ENCODE measurements at regions not wholly inside any gene's neighbourhood (a gene's known extent, or its start where the extent isn't known, plus 50 kb on each side); places are given as distances from the start of the nearest gene placed in this dataset.

GRCh38 chr4:181465826-181466225 lies 777.4 kb upstream of the TENM3 start:
- TF ChIP-seq POLR2A (IDR thresholded peaks at IDR 0.05): no peak
- no peak for TF ChIP-seq CTCF (IDR thresholded peaks at IDR 0.05)

GRCh38 chr4:181468451-181468850 lies 774.8 kb upstream of the TENM3 start:
- intact Hi-C loops (cut with DNase I; ENCODE audit: low total_unique reads): no loop called here
- H3K27ac ChIP-seq: no peak overlapping the region
- no peaks in the 10 kb centered on the region for H3K27me3 ChIP-seq
- no peak overlapping the region for H3K4me3 ChIP-seq
- WGBS, 2 donors: 58 to 72% methylated on average over 6 of the region's 6 CpGs
- no peaks in the 10 kb centered on the region for H3K4me1 ChIP-seq
- no peaks in the 10 kb centered on the region for H3K9me3 ChIP-seq
- H3K36me3 ChIP-seq (ENCODE audit: low read depth, missing control alignments): no peaks in the 10 kb centered on the region
- TF ChIP-seq POLR2A (IDR thresholded peaks at IDR 0.05) (no peak), CTCF (IDR thresholded peaks at IDR 0.05) (no peak)
- DNase-seq: no peak

More at GRCh38 chr4:181465826-181466225, 777.4 kb upstream of the TENM3 start:
- Histone ChIP-seq H3K36me3 (ENCODE audit: low read depth, missing control alignments) (no peaks in the 10 kb centered on the region), H3K27me3 (no peaks in the 10 kb centered on the region), H3K4me1 (no peaks in the 10 kb centered on the region), H3K4me3 (no peak overlapping the region), H3K27ac (no peak overlapping the region), H3K9me3 (no peaks in the 10 kb centered on the region)
- WGBS, 2 donors: 75 to 85% methylated on average over 7 of the region's 7 CpGs
- intact Hi-C loops (cut with DNase I; ENCODE audit: low total_unique reads): no loop called here
- no peak for DNase-seq

GRCh38 chr4:181470306-181470705 lies 772.9 kb upstream of the TENM3 start:
- DNase-seq: no peak
- Histone ChIP-seq H3K9me3 (no peaks in the 10 kb centered on the region), H3K36me3 (ENCODE audit: low read depth, missing control alignments) (no peaks in the 10 kb centered on the region), H3K4me3 (no peak overlapping the region), H3K4me1 (no peaks in the 10 kb centered on the region), H3K27me3 (no peaks in the 10 kb centered on the region), H3K27ac (no peak overlapping the region)
- no peak for TF ChIP-seq POLR2A (IDR thresholded peaks at IDR 0.05)
- intact Hi-C loops (cut with DNase I; ENCODE audit: low total_unique reads): no loop called here
- WGBS, 2 donors: 53 to 61% methylated on average over 5 of the region's 5 CpGs

- H3K4me3 ChIP-seq: peak overlapping the region in 1 of 2 donors; percentile 13
- WGBS, 2 donors: 57 to 70% methylated on average over 3 of the region's 3 CpGs
- intact Hi-C loops (cut with DNase I; ENCODE audit: low total_unique reads): no loop called here
Measured at GRCh38 chr4:181475359-181475758, 767.8 kb upstream of the TENM3 start.

GRCh38 chr4:181475781-181476507 lies 767.3 kb upstream of the TENM3 start:
- intact Hi-C loops (cut with DNase I; ENCODE audit: low total_unique reads): no loop called here
- DNase-seq: peak; percentile 63
- WGBS, 2 donors: 17 to 18% methylated on average over 14 of the region's 14 CpGs

More at GRCh38 chr4:181475359-181475758, 767.8 kb upstream of the TENM3 start:
- Histone ChIP-seq H3K36me3 (ENCODE audit: low read depth, missing control alignments) (no peaks in the 10 kb centered on the region), H3K4me1 (no peaks in the 10 kb centered on the region), H3K27me3 (no peaks in the 10 kb centered on the region), H3K27ac (no peak overlapping the region), H3K9me3 (no peaks in the 10 kb centered on the region)
- no peak for TF ChIP-seq POLR2A (IDR thresholded peaks at IDR 0.05)
- TF ChIP-seq CTCF (IDR thresholded peaks at IDR 0.05): no peak
- no peak for DNase-seq

More at GRCh38 chr4:181475781-181476507, 767.3 kb upstream of the TENM3 start:
- TF ChIP-seq CTCF (IDR thresholded peaks at IDR 0.05) (no peak), POLR2A (IDR thresholded peaks at IDR 0.05) (no peak)
- no peaks in the 10 kb centered on the region for H3K27me3 ChIP-seq
- no peak overlapping the region for H3K27ac ChIP-seq
- no peaks in the 10 kb centered on the region for H3K9me3 ChIP-seq
- no peaks in the 10 kb centered on the region for H3K4me1 ChIP-seq
- peak overlapping the region in 1 of 2 donors; percentile 13 for H3K4me3 ChIP-seq
- H3K36me3 ChIP-seq (ENCODE audit: low read depth, missing control alignments): no peaks in the 10 kb centered on the region
